Neural cell (in vitro differentiated cells): ENCODE measurements at regions not wholly inside any gene's neighbourhood (a gene's known extent, or its start where the extent isn't known, plus 50 kb on each side); places are given as distances from the start of the nearest gene placed in this dataset.

ENCODE experiments used
- CTCF ChIP-seq: fragments of 450-650 bp; IDR thresholded peaks from 2 replicates; pipeline ENCODE4 v1.5.1; 2014; ENCODE audit warnings: antibody characterized with exemption, mild to moderate bottlenecking, moderate library complexity; ENCODE audit not compliant: poor library complexity, severe bottlenecking
- EP300 ChIP-seq: fragments of 450-650 bp; conservative IDR thresholded peaks from 2 replicates; pipeline ENCODE4 v1.6.1; 2014; ENCODE audit warnings: antibody characterized with exemption, mild to moderate bottlenecking, moderate library complexity; ENCODE audit not compliant: poor library complexity, severe bottlenecking
- RAD21 ChIP-seq: fragments of 450-650 bp; conservative IDR thresholded peaks from 2 replicates; pipeline ENCODE4 v1.6.1; 2014; ENCODE audit warnings: antibody characterized with exemption, mild to moderate bottlenecking, moderate library complexity

- TF ChIP-seq RAD21 (no peak), CTCF (no peak), EP300 (no peak)
These were observed 324.0 kb downstream of the KCNRG start for GRCh38 chr13:50339271-50339670.
